DMS153 treated with DMSO at 0.1 percent for 48 hours (cell line): ENCODE measurements at regions not wholly inside any gene's neighbourhood (a gene's known extent, or its start where the extent isn't known, plus 50 kb on each side); places are given as distances from the start of the nearest gene placed in this dataset.

Experiments used
- DNase-seq: peaks from one replicate; lab custom pipeline; 2025; ENCODE audit not compliant: unreplicated experiment; lab: John Stamatoyannopoulos, UW

DNA sequence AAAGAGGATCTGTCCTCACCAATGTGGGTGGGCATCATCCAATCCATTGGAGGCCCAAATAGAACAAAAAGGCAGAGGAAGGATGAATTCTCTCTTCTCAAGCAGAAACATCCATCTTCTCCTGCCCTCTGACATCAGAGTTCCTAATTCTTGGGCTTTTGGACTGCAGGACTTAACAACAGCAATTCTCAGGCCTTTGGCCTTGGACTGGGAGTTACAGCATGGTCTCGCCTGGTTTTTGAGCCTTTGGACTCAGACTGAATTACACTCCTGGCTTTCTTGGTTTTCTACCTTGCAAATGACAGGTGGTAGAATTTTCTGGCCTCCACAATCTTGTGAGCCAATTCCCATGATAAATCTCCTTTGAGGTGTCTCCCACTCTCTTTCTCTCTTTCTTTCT, 60.5 kb upstream of the CD180 start:
- DNase-seq, result no peak

DNA sequence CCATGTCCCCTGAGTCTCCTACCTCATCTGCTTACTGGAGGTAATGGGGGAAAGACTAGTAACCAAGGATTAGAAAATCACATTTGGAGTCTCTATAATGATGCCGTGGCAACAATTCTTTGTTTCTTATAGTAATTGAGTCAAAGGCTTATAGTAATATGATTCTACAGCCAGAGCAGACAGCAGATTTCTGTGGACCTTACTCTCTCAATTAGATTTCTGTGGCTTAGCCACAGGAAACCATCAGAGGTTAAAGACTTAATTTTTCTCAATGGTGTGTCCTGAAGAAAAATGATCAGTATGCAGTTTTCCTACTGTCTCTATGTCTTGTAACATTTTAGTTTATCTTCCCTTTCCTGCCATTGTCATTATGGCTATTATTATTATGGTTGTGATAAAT, 59.3 kb upstream of the CD180 start:
- DNase-seq, result no peak

DNA sequence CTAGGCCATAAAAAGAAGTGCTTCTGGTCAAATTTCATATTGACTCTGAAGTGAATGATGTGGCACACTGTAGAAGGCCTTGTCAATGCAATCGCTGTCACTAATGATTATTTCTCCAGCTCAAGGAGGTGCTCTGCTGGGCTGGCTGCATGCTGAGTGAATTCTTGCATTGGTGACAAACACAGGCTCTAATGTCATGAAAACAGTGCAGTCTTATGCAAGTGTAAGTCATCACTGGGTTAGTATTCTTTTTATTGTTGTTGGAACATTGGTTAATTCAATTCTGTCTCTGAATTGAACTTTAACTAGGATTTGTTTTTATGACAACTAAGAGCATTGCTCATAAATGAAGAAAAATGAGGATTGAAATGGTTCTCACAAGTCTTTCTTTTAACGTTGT, 57.3 kb upstream of the CD180 start:
- no peak for DNase-seq

GRCh38 chr5:67249590-67249895, 52.9 kb upstream of the CD180 start:
- DNase-seq, result no peak

GRCh38 chr5:67248703-67249589, 52.3 kb upstream of the CD180 start:
- no peak for DNase-seq

DNA sequence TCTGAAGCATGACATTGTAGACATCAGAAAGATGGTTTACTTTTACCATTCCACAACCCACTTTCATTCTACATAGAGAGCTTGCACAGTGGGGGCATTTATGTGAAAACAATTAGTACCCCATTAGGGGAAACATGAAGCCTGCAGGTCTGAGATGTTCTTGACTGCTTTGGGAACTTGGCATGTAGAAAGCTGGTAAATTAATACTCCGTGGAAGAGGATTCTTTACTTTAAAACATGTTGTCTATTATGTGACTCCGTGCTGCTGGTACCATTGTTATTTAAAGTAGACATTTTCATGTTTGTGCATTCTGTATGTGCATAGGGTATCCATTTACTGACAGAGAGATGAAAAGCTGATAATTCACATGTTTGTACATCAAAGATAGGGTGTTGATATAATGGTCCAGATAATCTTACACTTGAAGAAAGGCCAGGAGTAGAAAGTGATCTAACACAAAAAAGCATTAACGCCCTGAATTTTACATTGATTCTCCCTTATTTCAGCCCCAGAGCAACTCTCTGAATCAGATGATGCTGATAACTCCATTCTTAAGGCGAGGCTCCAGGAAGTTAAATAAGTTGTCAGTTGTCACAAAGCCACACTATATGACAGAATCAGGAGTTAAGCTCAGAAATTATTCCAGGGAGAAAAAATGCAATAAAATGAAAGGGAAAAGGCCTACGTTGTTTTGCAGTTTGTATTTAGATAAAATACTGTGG, 50.1 kb upstream of the CD180 start:
- no peak for DNase-seq
